Liver (tissue), 8 donors: ENCODE measurements at regions not wholly inside any gene's neighbourhood (a gene's known extent, or its start where the extent isn't known, plus 50 kb on each side); places are given as distances from the start of the nearest gene placed in this dataset.

Experiments
- DNase-seq: peaks from one replicate; pipeline ENCODE4 v3.0.0-alpha.2; 2017; ENCODE audit warnings: low spot score
- H3K27ac ChIP-seq, 2 donors: one replicate each; pipeline ENCODE4 v1.7.0; 2013; ENCODE audit warnings: inconsistent platforms in 2 of 2, low read length in 2 of 2, control low read depth in 1 of 2, low read depth in 1 of 2, mild to moderate bottlenecking in 1 of 2
- H3K27me3 ChIP-seq, 4 donors: one replicate each; pipeline versions ENCODE4 v1.6.1 to v1.7.0; 2013; ENCODE audit warnings: low read length in 3 of 4, inconsistent platforms in 1 of 4, mild to moderate bottlenecking in 1 of 4, moderate library complexity in 1 of 4; ENCODE audit not compliant: control insufficient read depth in 4 of 4, insufficient read depth in 4 of 4
- H3K36me3 ChIP-seq, 4 donors: one replicate each; pipeline versions ENCODE4 v1.6.1 to v1.7.0; 2013; ENCODE audit warnings: low read length in 3 of 4, mild to moderate bottlenecking in 3 of 4, low read depth in 1 of 4, moderate library complexity in 1 of 4; ENCODE audit not compliant: control insufficient read depth in 4 of 4, insufficient read depth in 3 of 4
- H3K4me1 ChIP-seq, 4 donors: one replicate each; pipeline versions ENCODE4 v1.6.1 to v1.7.0; 2013; ENCODE audit warnings: low read length in 3 of 4, mild to moderate bottlenecking in 3 of 4, moderate library complexity in 1 of 4; ENCODE audit not compliant: control insufficient read depth in 4 of 4, insufficient read depth in 4 of 4
- H3K4me3 ChIP-seq, 3 donors: one replicate each; pipeline versions ENCODE4 v1.6.1 to v1.7.0; 2013; ENCODE audit warnings: low read length in 3 of 3, control low read depth in 1 of 3, low read depth in 1 of 3, mild to moderate bottlenecking in 1 of 3
- H3K9ac ChIP-seq, 2 donors: one replicate each; pipeline ENCODE4 v1.7.0; 2013; ENCODE audit warnings: low read length in 2 of 2, mild to moderate bottlenecking in 2 of 2, moderate library complexity in 2 of 2, control low read depth in 1 of 2, low read depth in 1 of 2
- H3K9me3 ChIP-seq, 4 donors: one replicate each; pipeline versions ENCODE4 v1.6.1 to v1.7.0; 2013; ENCODE audit warnings: low read length in 3 of 4; ENCODE audit not compliant: control insufficient read depth in 4 of 4
- HNF4G ChIP-seq: IDR thresholded peaks from 2 replicates; pipeline ENCODE4 v1.6.1; 2016; ENCODE audit warnings: antibody characterized with exemption
- NR2F2 ChIP-seq: IDR thresholded peaks from 2 replicates; pipeline ENCODE4 v1.6.1; 2016; ENCODE audit warnings: antibody characterized with exemption
- RAD21 ChIP-seq, 2 donors: IDR thresholded peaks; 2 replicates each; pipeline ENCODE4 v1.6.1; 2016; ENCODE audit warnings: antibody characterized with exemption in 2 of 2, mild to moderate bottlenecking in 2 of 2
- SP1 ChIP-seq: IDR thresholded peaks from 2 replicates; pipeline ENCODE4 v1.6.1; 2018; ENCODE audit warnings: antibody characterized with exemption, mild to moderate bottlenecking
- TAF1 ChIP-seq: conservative IDR thresholded peaks from 2 replicates; pipeline ENCODE4 v1.6.1; 2016; ENCODE audit warnings: antibody characterized with exemption, mild to moderate bottlenecking
- WGBS: extraction: QIAGEN DNeasy Blood & Tissue Kit; methylation state at CpG from one replicate; pipeline ENCODE4 v1.1.7; 2013; 5-methylcytosine and 5-hydroxymethylcytosine counted together
- TF ChIP-seq, protein P1 (sequence below): fragments of 150-350 bp; IDR thresholded peaks from 2 replicates; pipeline ENCODE4 v1.5.1; 2017; ENCODE audit warnings: improper control_type of control experiment, low read depth, low read length; ENCODE audit not compliant: missing input control
- TF ChIP-seq, protein P2 (sequence below): IDR thresholded peaks from 2 replicates; pipeline ENCODE4 v1.6.1; 2016; ENCODE audit warnings: antibody characterized with exemption, mild to moderate bottlenecking
- donor health status: healthy.
- donor health status: healthy.
- donor health status: healthy.
- donor health status: healthy.
- donor health status: healthy.

DNA sequence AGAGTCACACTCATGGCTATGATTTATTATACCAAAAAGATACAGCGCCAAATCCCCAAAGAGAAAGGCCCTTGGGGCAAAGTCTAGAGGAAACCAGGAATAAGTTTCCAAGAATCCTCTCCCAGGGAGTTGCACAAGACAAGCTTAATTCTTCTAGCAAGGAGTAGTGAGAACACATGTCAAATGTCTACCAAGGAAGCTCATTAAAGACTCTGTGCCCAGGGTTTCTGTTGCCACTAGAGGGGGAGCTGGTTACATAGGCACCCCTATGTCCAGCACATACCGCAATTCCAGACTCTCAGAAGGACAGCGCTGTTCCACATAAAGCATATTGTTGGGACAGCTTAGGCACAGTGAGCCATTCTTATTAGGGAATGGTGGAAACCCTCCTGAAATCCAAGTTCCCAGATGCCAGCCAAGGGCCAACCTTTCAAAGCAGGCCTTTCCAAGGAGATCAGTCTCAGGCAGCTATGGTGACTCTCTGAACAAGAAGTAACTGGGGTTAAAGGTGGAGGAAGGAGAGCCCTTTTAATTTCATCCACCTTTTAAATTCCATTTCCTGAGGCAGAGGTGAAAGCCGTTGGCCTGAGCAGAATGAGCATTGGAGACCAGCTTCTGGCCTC is 194.2 kb downstream of the UACA start:
- no peaks in the 10 kb centered on the region for H3K4me1 ChIP-seq
- no peak for DNase-seq
- no peaks in the 10 kb centered on the region for H3K36me3 ChIP-seq
- no peak overlapping the region for H3K27ac ChIP-seq
- no peak overlapping the region for H3K4me3 ChIP-seq
- H3K27me3 ChIP-seq: no peaks in the 10 kb centered on the region
- H3K9ac ChIP-seq: no peak overlapping the region
- whole genome bisulfite sequencing: 72% methylated on average over 4 of the region's 4 CpGs
- no peaks in the 10 kb centered on the region for H3K9me3 ChIP-seq
- TF ChIP-seq, protein P1, sequence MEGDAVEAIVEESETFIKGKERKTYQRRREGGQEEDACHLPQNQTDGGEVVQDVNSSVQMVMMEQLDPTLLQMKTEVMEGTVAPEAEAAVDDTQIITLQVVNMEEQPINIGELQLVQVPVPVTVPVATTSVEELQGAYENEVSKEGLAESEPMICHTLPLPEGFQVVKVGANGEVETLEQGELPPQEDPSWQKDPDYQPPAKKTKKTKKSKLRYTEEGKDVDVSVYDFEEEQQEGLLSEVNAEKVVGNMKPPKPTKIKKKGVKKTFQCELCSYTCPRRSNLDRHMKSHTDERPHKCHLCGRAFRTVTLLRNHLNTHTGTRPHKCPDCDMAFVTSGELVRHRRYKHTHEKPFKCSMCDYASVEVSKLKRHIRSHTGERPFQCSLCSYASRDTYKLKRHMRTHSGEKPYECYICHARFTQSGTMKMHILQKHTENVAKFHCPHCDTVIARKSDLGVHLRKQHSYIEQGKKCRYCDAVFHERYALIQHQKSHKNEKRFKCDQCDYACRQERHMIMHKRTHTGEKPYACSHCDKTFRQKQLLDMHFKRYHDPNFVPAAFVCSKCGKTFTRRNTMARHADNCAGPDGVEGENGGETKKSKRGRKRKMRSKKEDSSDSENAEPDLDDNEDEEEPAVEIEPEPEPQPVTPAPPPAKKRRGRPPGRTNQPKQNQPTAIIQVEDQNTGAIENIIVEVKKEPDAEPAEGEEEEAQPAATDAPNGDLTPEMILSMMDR: peak; percentile 22
- TF ChIP-seq RAD21 (IDR thresholded peaks at IDR 0.05) (peak; percentile 66 to 74), TAF1 (no peak)

- DNase-seq: no peak
- 86% methylated on average over 11 of the region's 11 CpGs for WGBS
- TF ChIP-seq, protein P1: no peak
- TF ChIP-seq SP1 (no peak), RAD21 (IDR thresholded peaks at IDR 0.05) (no peak), HNF4G (no peak), NR2F2 (no peak)
- TF ChIP-seq, protein P2, sequence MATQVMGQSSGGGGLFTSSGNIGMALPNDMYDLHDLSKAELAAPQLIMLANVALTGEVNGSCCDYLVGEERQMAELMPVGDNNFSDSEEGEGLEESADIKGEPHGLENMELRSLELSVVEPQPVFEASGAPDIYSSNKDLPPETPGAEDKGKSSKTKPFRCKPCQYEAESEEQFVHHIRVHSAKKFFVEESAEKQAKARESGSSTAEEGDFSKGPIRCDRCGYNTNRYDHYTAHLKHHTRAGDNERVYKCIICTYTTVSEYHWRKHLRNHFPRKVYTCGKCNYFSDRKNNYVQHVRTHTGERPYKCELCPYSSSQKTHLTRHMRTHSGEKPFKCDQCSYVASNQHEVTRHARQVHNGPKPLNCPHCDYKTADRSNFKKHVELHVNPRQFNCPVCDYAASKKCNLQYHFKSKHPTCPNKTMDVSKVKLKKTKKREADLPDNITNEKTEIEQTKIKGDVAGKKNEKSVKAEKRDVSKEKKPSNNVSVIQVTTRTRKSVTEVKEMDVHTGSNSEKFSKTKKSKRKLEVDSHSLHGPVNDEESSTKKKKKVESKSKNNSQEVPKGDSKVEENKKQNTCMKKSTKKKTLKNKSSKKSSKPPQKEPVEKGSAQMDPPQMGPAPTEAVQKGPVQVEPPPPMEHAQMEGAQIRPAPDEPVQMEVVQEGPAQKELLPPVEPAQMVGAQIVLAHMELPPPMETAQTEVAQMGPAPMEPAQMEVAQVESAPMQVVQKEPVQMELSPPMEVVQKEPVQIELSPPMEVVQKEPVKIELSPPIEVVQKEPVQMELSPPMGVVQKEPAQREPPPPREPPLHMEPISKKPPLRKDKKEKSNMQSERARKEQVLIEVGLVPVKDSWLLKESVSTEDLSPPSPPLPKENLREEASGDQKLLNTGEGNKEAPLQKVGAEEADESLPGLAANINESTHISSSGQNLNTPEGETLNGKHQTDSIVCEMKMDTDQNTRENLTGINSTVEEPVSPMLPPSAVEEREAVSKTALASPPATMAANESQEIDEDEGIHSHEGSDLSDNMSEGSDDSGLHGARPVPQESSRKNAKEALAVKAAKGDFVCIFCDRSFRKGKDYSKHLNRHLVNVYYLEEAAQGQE: no peak
- no peaks in the 10 kb centered on the region for H3K9me3 ChIP-seq
- H3K27ac ChIP-seq: no peak overlapping the region
- no peaks in the 10 kb centered on the region for H3K4me1 ChIP-seq
- H3K27me3 ChIP-seq: no peaks in the 10 kb centered on the region
- no peak overlapping the region for H3K9ac ChIP-seq
- H3K36me3 ChIP-seq: no peaks in the 10 kb centered on the region
- no peak overlapping the region for H3K4me3 ChIP-seq
Observed at GRCh38 chr15:70566989-70567388, 196.4 kb downstream of the UACA start.
